H9 (cell line): ENCODE measurements at regions not wholly inside any gene's neighbourhood (a gene's known extent, or its start where the extent isn't known, plus 50 kb on each side); places are given as distances from the start of the nearest gene placed in this dataset.

Experiments used
- DNase-seq: peaks from one replicate; pipeline ENCODE4 v3.0.0-alpha.2; 2017
- H2AFZ ChIP-seq: one replicate; pipeline ENCODE4 v1.6.1; 2013; ENCODE audit warnings: mild to moderate bottlenecking, low read length, control low read depth, moderate library complexity
- H2AK5ac ChIP-seq: 2 replicates; pipeline ENCODE4 v1.6.1; 2013; ENCODE audit warnings: low read length, control low read depth, mixed read lengths; ENCODE audit not compliant: insufficient read length
- H2BK120ac ChIP-seq: one replicate; pipeline ENCODE4 v1.6.1; 2013; ENCODE audit warnings: low read depth, mild to moderate bottlenecking, low read length, control low read depth, inconsistent platforms; ENCODE audit not compliant: poor library complexity, severe bottlenecking
- H2BK12ac ChIP-seq: 2 replicates; pipeline ENCODE4 v1.6.1; 2013; ENCODE audit warnings: low read length, control low read depth, mixed read lengths, low read depth; ENCODE audit not compliant: insufficient read length
- H2BK15ac ChIP-seq: 2 replicates; pipeline ENCODE4 v1.6.1; 2013; ENCODE audit warnings: low read depth, low read length, control low read depth
- H2BK20ac ChIP-seq: one replicate; pipeline ENCODE4 v1.6.1; 2013; ENCODE audit warnings: low read depth, mild to moderate bottlenecking, low read length, control low read depth, inconsistent platforms; ENCODE audit not compliant: poor library complexity, severe bottlenecking
- H2BK5ac ChIP-seq: 2 replicates; pipeline ENCODE4 v1.6.1; 2013; ENCODE audit warnings: low read length, control low read depth, mixed read lengths; ENCODE audit not compliant: insufficient read length
- H3K14ac ChIP-seq: 2 replicates; pipeline ENCODE4 v1.6.1; 2013; ENCODE audit warnings: low read length, control low read depth; ENCODE audit not compliant: insufficient read depth
- H3K18ac ChIP-seq: 2 replicates; pipeline ENCODE4 v1.6.1; 2013; ENCODE audit warnings: low read depth, mild to moderate bottlenecking, mixed read lengths, low read length, control low read depth; ENCODE audit not compliant: insufficient read length
- H3K23ac ChIP-seq: 2 replicates; pipeline ENCODE4 v1.6.1; 2013; ENCODE audit warnings: low read length, control low read depth, mixed read lengths, low read depth; ENCODE audit not compliant: insufficient read length
- H3K23me2 ChIP-seq: 2 replicates; pipeline ENCODE4 v1.6.1; 2013; ENCODE audit warnings: low read depth, mild to moderate bottlenecking, mixed read lengths, low read length, control low read depth; ENCODE audit not compliant: insufficient read length, poor library complexity, severe bottlenecking
- H3K27ac ChIP-seq: 2 replicates; pipeline ENCODE4 v1.5.1; 2013; ENCODE audit warnings: low read length, control low read depth, mixed read lengths, low read depth; ENCODE audit not compliant: insufficient read length
- H3K27me3 ChIP-seq: 2 replicates; pipeline ENCODE4 v1.6.1; 2013; ENCODE audit warnings: low read length, control low read depth, inconsistent platforms; ENCODE audit not compliant: insufficient read depth
- H3K4ac ChIP-seq: 2 replicates; pipeline ENCODE4 v1.6.1; 2013; ENCODE audit warnings: low read depth, mild to moderate bottlenecking, control low read depth, inconsistent platforms, low read length, moderate library complexity
- H3K4me1 ChIP-seq: 2 replicates; pipeline ENCODE4 v1.6.1; 2013; ENCODE audit warnings: low read length, control low read depth, inconsistent platforms; ENCODE audit not compliant: insufficient read depth
- H3K4me2 ChIP-seq: 2 replicates; pipeline ENCODE4 v1.6.1; 2013; ENCODE audit warnings: low read length, control low read depth, mixed read lengths; ENCODE audit not compliant: insufficient read length, insufficient read depth
- H3K56ac ChIP-seq: 2 replicates; pipeline ENCODE4 v1.6.1; 2013; ENCODE audit warnings: low read depth, mild to moderate bottlenecking, mixed read lengths, low read length, control low read depth; ENCODE audit not compliant: insufficient read length
- H3K79me1 ChIP-seq: 2 replicates; pipeline ENCODE4 v1.6.1; 2013; ENCODE audit warnings: low read depth, mild to moderate bottlenecking, moderate library complexity, low read length, control low read depth, inconsistent platforms; ENCODE audit not compliant: insufficient read depth, poor library complexity, severe bottlenecking
- H3K79me2 ChIP-seq: 2 replicates; pipeline ENCODE4 v1.6.1; 2013; ENCODE audit warnings: low read length, control low read depth, inconsistent platforms; ENCODE audit not compliant: insufficient read depth
- H3K9ac ChIP-seq: 2 replicates; pipeline ENCODE4 v1.6.1; 2013; ENCODE audit warnings: low read length, control low read depth, mixed read lengths; ENCODE audit not compliant: insufficient read length; ENCODE audit errors: extremely low read depth
- H3K9me3 ChIP-seq: one replicate; pipeline ENCODE4 v1.6.1; 2013; ENCODE audit warnings: low read depth, low read length, inconsistent platforms; ENCODE audit not compliant: control insufficient read depth
- H3T11ph ChIP-seq: one replicate; pipeline ENCODE4 v1.6.1; 2013; ENCODE audit warnings: mild to moderate bottlenecking, low read length, control low read depth, inconsistent platforms
- H4K20me1 ChIP-seq: one replicate; pipeline ENCODE4 v1.6.1; 2013; ENCODE audit not compliant: control insufficient read depth, insufficient read length, insufficient read depth
- H4K5ac ChIP-seq: 2 replicates; pipeline ENCODE4 v1.6.1; 2013; ENCODE audit warnings: low read depth, mild to moderate bottlenecking, mixed read lengths, low read length, control low read depth; ENCODE audit not compliant: insufficient read length
- H4K8ac ChIP-seq: replicated peaks from 2 replicates; pipeline ENCODE4 v1.6.1; 2013; ENCODE audit warnings: low read length, control low read depth, mixed read lengths, low read depth; ENCODE audit not compliant: insufficient read length
- H4K91ac ChIP-seq: 2 replicates; pipeline ENCODE4 v1.6.1; 2013; ENCODE audit warnings: low read depth, mild to moderate bottlenecking, moderate library complexity, mixed read lengths, low read length, control low read depth; ENCODE audit not compliant: insufficient read length
- H3K27ac Mint-ChIP-seq, 3 experiments: 2 replicates in 2 of 3; 3 replicates in 1 of 3; pipeline ENCODE4 v1.8.0; 2020 to 2021; ENCODE audit warnings: mixed read lengths in 3 of 3, mild to moderate bottlenecking in 1 of 3, moderate library complexity in 1 of 3
- H3K27me3 Mint-ChIP-seq: 2 replicates; pipeline ENCODE4 v1.8.0; 2021; ENCODE audit warnings: low read depth, mild to moderate bottlenecking, moderate library complexity, mixed read lengths
- H3K36me3 Mint-ChIP-seq, 3 experiments: 2 replicates in 2 of 3; 3 replicates in 1 of 3; pipeline ENCODE4 v1.8.0; 2020 to 2021; ENCODE audit warnings: low read depth in 3 of 3, mixed read lengths in 3 of 3; ENCODE audit not compliant: insufficient read depth in 1 of 3
- H3K4me1 Mint-ChIP-seq, 2 experiments: 2 replicates each; pipeline ENCODE4 v1.8.0; 2020; ENCODE audit warnings: mixed read lengths in 2 of 2
- H3K4me3 Mint-ChIP-seq, 2 experiments: 2 replicates in 1 of 2; 3 replicates in 1 of 2; pipeline ENCODE4 v1.8.0; 2020 to 2021; ENCODE audit warnings: mild to moderate bottlenecking in 2 of 2, mixed read lengths in 2 of 2, moderate library complexity in 1 of 2
- H3K9me3 Mint-ChIP-seq, 2 experiments: 2 replicates in 1 of 2; 3 replicates in 1 of 2; pipeline ENCODE4 v1.8.0; 2020; ENCODE audit warnings: mild to moderate bottlenecking in 2 of 2, mixed read lengths in 2 of 2, moderate library complexity in 1 of 2
- WGBS: extraction: QIAGEN DNeasy Blood & Tissue Kit; methylation state at CpG from one replicate; pipeline ENCODE4 v1.1.7; 2013; ENCODE audit warnings: missing lambda C conversion rate, low lambda C conversion rate, mixed read lengths; ENCODE audit not compliant: insufficient read length; ENCODE audit errors: extremely low coverage; 5-methylcytosine and 5-hydroxymethylcytosine counted together
- TF ChIP-seq, protein P1 (sequence below): fragments of 200-600 bp; sonication (generic); conservative IDR thresholded peaks from 3 replicates; pipeline ENCODE4 v1.8.0; 2021; ENCODE audit warnings: antibody characterized with exemption, mild to moderate bottlenecking

DNA sequence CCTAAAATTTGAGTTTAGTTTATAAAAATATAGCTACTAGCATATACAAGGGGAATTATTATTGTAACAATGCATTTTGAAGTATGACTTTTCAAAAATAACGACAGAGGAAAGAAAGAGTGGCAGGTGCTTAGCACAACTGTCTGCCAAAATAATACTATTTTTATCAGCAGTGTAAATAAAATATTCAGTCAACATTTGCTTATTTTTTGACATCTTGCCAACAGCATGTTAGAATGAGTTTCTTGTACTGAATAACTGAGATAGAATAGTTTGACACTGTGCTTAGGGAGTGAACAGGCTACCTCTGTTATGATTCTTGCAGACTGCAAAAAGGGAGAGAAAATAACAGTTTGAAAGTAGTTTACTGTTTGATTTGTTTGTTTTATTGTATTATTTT, 909.8 kb downstream of the BRINP3 start:
- TF ChIP-seq, protein P1, sequence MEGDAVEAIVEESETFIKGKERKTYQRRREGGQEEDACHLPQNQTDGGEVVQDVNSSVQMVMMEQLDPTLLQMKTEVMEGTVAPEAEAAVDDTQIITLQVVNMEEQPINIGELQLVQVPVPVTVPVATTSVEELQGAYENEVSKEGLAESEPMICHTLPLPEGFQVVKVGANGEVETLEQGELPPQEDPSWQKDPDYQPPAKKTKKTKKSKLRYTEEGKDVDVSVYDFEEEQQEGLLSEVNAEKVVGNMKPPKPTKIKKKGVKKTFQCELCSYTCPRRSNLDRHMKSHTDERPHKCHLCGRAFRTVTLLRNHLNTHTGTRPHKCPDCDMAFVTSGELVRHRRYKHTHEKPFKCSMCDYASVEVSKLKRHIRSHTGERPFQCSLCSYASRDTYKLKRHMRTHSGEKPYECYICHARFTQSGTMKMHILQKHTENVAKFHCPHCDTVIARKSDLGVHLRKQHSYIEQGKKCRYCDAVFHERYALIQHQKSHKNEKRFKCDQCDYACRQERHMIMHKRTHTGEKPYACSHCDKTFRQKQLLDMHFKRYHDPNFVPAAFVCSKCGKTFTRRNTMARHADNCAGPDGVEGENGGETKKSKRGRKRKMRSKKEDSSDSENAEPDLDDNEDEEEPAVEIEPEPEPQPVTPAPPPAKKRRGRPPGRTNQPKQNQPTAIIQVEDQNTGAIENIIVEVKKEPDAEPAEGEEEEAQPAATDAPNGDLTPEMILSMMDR: no peak
- Mint-ChIP-seq H3K9me3 (no peaks in the 10 kb centered on the region), H3K4me3 (no peak overlapping the region), H3K27me3 (peaks cover 2% of the 10 kb centered on the region; the same call in 1 of the 2 replicates), H3K27ac (no peak overlapping the region), H3K36me3 (no peaks in the 10 kb centered on the region), H3K4me1 (no peaks in the 10 kb centered on the region)
- H2AFZ ChIP-seq: no peak overlapping the region
- H3K4me1 ChIP-seq: no peaks in the 10 kb centered on the region
- no peaks in the 10 kb centered on the region for H4K20me1 ChIP-seq
- H3K9me3 ChIP-seq: no peaks in the 10 kb centered on the region
- H2BK120ac ChIP-seq: no peak overlapping the region
- no peaks in the 10 kb centered on the region for H3K79me2 ChIP-seq
- no peak overlapping the region for H3K56ac ChIP-seq
- H3K4ac ChIP-seq: no peak overlapping the region
- WGBS: no CpG with 5 or more reads among the region's 1 CpG
- H2BK20ac ChIP-seq: no peak overlapping the region
- no peak overlapping the region for H3K18ac ChIP-seq
- no peak overlapping the region for H3T11ph ChIP-seq
- no peak overlapping the region for H3K27ac ChIP-seq
- H3K23ac ChIP-seq: no peak overlapping the region
- H3K14ac ChIP-seq: no peak overlapping the region
- no peak overlapping the region for H4K8ac ChIP-seq
- H3K23me2 ChIP-seq: no peaks in the 10 kb centered on the region
- no peak overlapping the region for H2BK15ac ChIP-seq
- no peak overlapping the region for H2BK5ac ChIP-seq
- no peaks in the 10 kb centered on the region for H3K79me1 ChIP-seq
- H3K4me2 ChIP-seq: no peak overlapping the region
- no peak overlapping the region for H3K9ac ChIP-seq
- H3K27me3 ChIP-seq: no peaks in the 10 kb centered on the region
- no peak overlapping the region for H2BK12ac ChIP-seq
- no peak for DNase-seq
- H2AK5ac ChIP-seq: no peak overlapping the region
- H4K91ac ChIP-seq: no peak overlapping the region
- H4K5ac ChIP-seq: no peak overlapping the region
